Esophagus muscularis mucosa (tissue), 4 donors: ENCODE measurements at regions not wholly inside any gene's neighbourhood (a gene's known extent, or its start where the extent isn't known, plus 50 kb on each side); places are given as distances from the start of the nearest gene placed in this dataset.

ENCODE experiments used
- DNase-seq: peaks from one replicate; pipeline ENCODE4 v3.0.0-alpha.2; 2017; ENCODE audit errors: extremely low spot score
- H3K27ac ChIP-seq, 4 donors: fragments of 200-600 bp; sonication (generic); replicated peaks in 1 of 4; 1 replicate in 3 of 4; 2 replicates in 1 of 4; pipeline ENCODE4 v1.5.1; 2016 to 2019; ENCODE audit warnings: mild to moderate bottlenecking in 1 of 4
- H3K27me3 ChIP-seq, 4 donors: fragments of 200-600 bp; sonication (generic); one replicate each; pipeline versions ENCODE4 v1.5.1 to v1.6.0; 2016 to 2019
- H3K36me3 ChIP-seq, 4 donors: fragments of 200-600 bp; sonication (generic); one replicate each; pipeline ENCODE4 v1.5.1; 2016 to 2019
- H3K4me1 ChIP-seq, 4 donors: fragments of 200-600 bp; sonication (generic); one replicate each; pipeline ENCODE4 v1.5.1; 2016 to 2019
- H3K4me3 ChIP-seq, 4 donors: fragments of 200-600 bp; sonication (generic); 1 replicate in 2 of 4; 2 replicates in 2 of 4; pipeline ENCODE4 v1.5.1; 2016 to 2019; ENCODE audit warnings: mild to moderate bottlenecking in 4 of 4, moderate library complexity in 1 of 4
- H3K9me3 ChIP-seq, 4 donors: fragments of 200-600 bp; sonication (generic); 1 replicate in 3 of 4; 2 replicates in 1 of 4; pipeline ENCODE4 v1.5.1; 2016 to 2019
- EP300 ChIP-seq: sonication (generic); formaldehyde crosslinking; IDR thresholded peaks from one replicate; pipeline ENCODE4 v1.6.1; 2017; ENCODE audit warnings: antibody characterized with exemption
- POLR2A ChIP-seq: fragments of 450-650 bp; IDR thresholded peaks from one replicate; pipeline ENCODE4 v1.6.1; 2017; ENCODE audit warnings: antibody characterized with exemption, moderate library complexity, mild to moderate bottlenecking, low read depth
- POLR2AphosphoS5 ChIP-seq, 2 donors: sonication (generic); formaldehyde crosslinking; IDR thresholded peaks; one replicate each; pipeline ENCODE4 v1.6.1; 2017; ENCODE audit warnings: antibody characterized with exemption in 2 of 2
- WGBS: methylation state at CpG from one replicate; pipeline ENCODE4 v1.1.5; 2018; 5-methylcytosine and 5-hydroxymethylcytosine counted together
- intact Hi-C: fragments of 100-400 bp; cut with DNase I; formaldehyde crosslinking; loops from one replicate; pipeline ENCODE4 v1.15.1; 2023
- TF ChIP-seq, protein P1 (sequence below), 3 experiments: fragments of 200-600 bp in 2 of 3; fragments of 450-650 bp in 1 of 3; sonication (generic) in 2 of 3; IDR thresholded peaks; one replicate each; pipeline ENCODE4 v1.5.1; 2017 to 2019; ENCODE audit warnings: antibody characterized with exemption in 3 of 3, mild to moderate bottlenecking in 2 of 3, moderate library complexity in 1 of 3

DNA sequence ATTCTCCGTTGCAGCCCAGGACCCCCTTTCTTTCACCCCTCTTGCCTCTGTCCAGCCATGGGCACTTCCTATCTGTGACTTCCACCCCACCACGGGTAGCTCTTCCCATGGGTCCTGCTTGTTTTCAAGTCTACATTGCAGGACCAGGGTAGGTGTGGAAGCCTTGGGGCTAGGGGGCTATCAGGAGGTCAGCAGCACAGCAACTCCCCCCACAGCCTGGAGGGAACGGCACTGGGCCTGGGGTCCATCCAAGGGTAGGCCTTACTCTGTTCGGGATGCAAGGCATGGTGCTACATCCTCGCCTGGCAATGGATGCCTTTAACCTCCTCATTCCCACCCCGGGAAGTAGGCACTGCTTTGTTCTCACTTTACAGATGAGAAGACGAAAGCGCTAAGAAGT, 109.3 kb downstream of the IRX5 start:
- no peaks in the 10 kb centered on the region for H3K4me1 ChIP-seq
- H3K27me3 ChIP-seq: peaks cover 0 to 37% (median 0%) of the 10 kb centered on the region in 4 donors
- no peak overlapping the region for H3K4me3 ChIP-seq
- H3K36me3 ChIP-seq: no peaks in the 10 kb centered on the region
- H3K9me3 ChIP-seq: no peaks in the 10 kb centered on the region
- TF ChIP-seq POLR2AphosphoS5 (IDR thresholded peaks at IDR 0.05): no peak
- TF ChIP-seq EP300: no peak
- TF ChIP-seq, protein P1, sequence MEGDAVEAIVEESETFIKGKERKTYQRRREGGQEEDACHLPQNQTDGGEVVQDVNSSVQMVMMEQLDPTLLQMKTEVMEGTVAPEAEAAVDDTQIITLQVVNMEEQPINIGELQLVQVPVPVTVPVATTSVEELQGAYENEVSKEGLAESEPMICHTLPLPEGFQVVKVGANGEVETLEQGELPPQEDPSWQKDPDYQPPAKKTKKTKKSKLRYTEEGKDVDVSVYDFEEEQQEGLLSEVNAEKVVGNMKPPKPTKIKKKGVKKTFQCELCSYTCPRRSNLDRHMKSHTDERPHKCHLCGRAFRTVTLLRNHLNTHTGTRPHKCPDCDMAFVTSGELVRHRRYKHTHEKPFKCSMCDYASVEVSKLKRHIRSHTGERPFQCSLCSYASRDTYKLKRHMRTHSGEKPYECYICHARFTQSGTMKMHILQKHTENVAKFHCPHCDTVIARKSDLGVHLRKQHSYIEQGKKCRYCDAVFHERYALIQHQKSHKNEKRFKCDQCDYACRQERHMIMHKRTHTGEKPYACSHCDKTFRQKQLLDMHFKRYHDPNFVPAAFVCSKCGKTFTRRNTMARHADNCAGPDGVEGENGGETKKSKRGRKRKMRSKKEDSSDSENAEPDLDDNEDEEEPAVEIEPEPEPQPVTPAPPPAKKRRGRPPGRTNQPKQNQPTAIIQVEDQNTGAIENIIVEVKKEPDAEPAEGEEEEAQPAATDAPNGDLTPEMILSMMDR (IDR thresholded peaks at IDR 0.05): no peak
- TF ChIP-seq POLR2A: no peak
- 77% methylated on average over 7 of the region's 8 CpGs for WGBS
- H3K27ac ChIP-seq: no peak overlapping the region
- intact Hi-C loops: no loop called here
- no peak for DNase-seq

DNA sequence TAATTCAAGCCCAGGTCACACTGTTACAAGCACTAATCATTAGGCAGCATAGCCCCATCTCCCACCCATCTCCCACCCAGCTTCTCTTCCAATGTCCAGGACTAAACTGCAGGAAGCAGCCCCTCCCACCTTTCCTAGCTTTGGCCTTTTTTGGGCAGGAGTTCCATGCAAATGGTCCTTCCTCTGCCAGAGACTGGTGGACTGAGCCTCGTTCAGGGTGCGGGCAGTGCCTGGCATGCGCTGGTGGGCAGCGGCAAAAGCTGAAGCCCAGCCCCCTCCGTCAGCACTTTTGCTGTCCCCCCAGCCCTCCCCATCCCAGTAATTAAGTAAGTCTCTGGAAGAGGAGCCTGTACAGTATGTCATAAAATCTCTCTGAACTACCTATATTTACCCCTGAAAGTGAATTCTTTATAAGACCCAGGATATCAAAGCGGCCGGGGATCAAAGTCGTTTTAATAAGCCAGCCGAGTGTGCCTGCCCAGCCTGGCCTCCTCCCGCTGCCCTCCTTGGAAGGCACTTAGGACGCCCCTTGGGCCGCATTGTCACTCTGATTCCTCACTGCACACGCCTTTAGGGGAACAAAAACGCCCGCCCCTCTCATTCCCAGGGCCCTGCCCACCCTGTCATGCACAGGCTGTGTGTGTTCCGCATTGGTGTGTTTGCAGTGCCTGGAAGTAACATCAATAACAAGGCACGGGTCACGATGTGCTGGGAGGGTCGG, 109.9 kb downstream of the IRX5 start:
- intact Hi-C loops: no loop called here
- DNase-seq: no peak
- H3K4me3 ChIP-seq: no peak overlapping the region
- no peaks in the 10 kb centered on the region for H3K9me3 ChIP-seq
- no peaks in the 10 kb centered on the region for H3K36me3 ChIP-seq
- TF ChIP-seq POLR2AphosphoS5 (IDR thresholded peaks at IDR 0.05) (no peak), POLR2A (no peak)
- TF ChIP-seq, protein P1 (IDR thresholded peaks at IDR 0.05): no peak
- H3K27me3 ChIP-seq: peaks cover 0 to 41% (median 0%) of the 10 kb centered on the region in 4 donors
- no peak overlapping the region for H3K27ac ChIP-seq
- WGBS: 80% methylated on average over 18 of the region's 19 CpGs
- H3K4me1 ChIP-seq: no peaks in the 10 kb centered on the region

GRCh38 chr16:55041540-55042234, 111.0 kb downstream of the IRX5 start:
- 89% methylated on average over 3 of the region's 3 CpGs for WGBS
- H3K27ac ChIP-seq: no peak overlapping the region
- peaks cover 0 to 42% (median 0%) of the 10 kb centered on the region in 4 donors for H3K27me3 ChIP-seq
- TF ChIP-seq POLR2AphosphoS5 (IDR thresholded peaks at IDR 0.05) (no peak), POLR2A (no peak), EP300 (no peak)
- TF ChIP-seq, protein P1 (IDR thresholded peaks at IDR 0.05): no peak
- peak; percentile 75 for DNase-seq
- H3K9me3 ChIP-seq: no peaks in the 10 kb centered on the region
- no peak overlapping the region for H3K4me3 ChIP-seq
- H3K36me3 ChIP-seq: no peaks in the 10 kb centered on the region
- no peaks in the 10 kb centered on the region for H3K4me1 ChIP-seq
- intact Hi-C loops: no loop called here

DNA sequence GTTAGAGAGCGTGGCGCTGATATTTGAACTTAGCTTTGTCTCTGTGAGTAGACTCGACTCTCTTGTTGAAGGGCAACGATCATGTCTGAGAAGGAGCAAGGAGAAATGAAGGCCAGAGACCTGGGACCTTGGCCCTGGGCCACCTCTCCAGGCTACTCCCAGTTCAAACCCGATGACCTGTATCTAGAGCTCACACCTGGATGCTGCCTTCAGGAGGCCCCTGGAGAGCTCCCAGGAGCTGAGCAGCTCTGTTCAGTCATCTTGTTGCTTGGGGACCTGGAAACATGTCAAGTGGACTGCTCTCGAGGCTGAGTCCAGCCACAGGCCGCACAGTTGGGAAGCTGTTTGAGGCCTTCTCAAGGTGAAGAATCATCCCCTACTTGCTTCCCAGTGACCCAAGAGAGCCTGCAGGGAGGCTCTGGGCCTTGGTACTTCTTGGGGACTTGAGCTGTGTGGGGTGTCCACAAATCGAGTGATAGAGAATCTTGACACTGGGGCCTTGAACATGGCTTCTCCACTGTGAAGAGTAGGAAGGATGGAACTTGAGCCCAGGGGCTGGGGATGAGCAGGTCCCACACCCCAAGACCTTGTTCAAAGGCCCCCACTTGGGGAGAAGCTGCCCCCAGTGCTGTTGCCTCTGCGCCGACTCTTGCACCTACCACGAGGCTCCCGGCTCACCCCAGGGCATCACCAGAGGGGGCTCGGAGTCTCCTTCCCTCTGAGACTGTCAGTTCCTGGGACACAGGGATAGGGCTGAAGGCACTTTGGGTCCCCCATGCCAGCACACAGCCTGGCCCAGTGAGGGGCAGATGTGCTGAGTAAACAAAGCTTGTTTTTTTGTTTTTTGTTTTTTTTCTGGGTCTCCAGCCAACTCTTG, 112.1 kb downstream of the IRX5 start:
- DNase-seq: peak; percentile 79
- intact Hi-C loops: no loop called here
- Histone ChIP-seq H3K9me3 (no peaks in the 10 kb centered on the region), H3K27me3 (peaks cover 0 to 45% (median 0%) of the 10 kb centered on the region in 4 donors), H3K36me3 (no peaks in the 10 kb centered on the region), H3K27ac (no peak overlapping the region), H3K4me3 (no peak overlapping the region), H3K4me1 (no peaks in the 10 kb centered on the region)
- WGBS: 94% methylated on average over 13 of the region's 13 CpGs
- TF ChIP-seq POLR2AphosphoS5 (IDR thresholded peaks at IDR 0.05): no peak
- no peak for TF ChIP-seq POLR2A
- TF ChIP-seq, protein P1 (IDR thresholded peaks at IDR 0.05): no peak
- no peak for TF ChIP-seq EP300
